Neural crest cell (in vitro differentiated cells): ENCODE measurements at regions not wholly inside any gene's neighbourhood (a gene's known extent, or its start where the extent isn't known, plus 50 kb on each side); places are given as distances from the start of the nearest gene placed in this dataset.
"Not testable (repeated sequence)": the region's sequence is repeated elsewhere in the genome, so short reads cannot be mapped to it uniquely, and the experiment has no call there.

Source experiments
- DNase-seq: peaks from one replicate; pipeline ENCODE4 v3.0.0; 2021; ENCODE audit warnings: low read depth, mixed read lengths, low spot score
- H3K27ac Mint-ChIP-seq: one replicate; pipeline ENCODE4 v1.8.0; 2021; ENCODE audit warnings: mild to moderate bottlenecking, mixed read lengths; ENCODE audit not compliant: unreplicated experiment
- H3K27me3 Mint-ChIP-seq: 2 replicates; pipeline ENCODE4 v1.8.0; 2021; ENCODE audit warnings: low read depth, mild to moderate bottlenecking, mixed read lengths
- H3K36me3 Mint-ChIP-seq: 2 replicates; pipeline ENCODE4 v1.8.0; 2021; ENCODE audit warnings: low read depth, mild to moderate bottlenecking, mixed read lengths
- H3K4me1 Mint-ChIP-seq: 2 replicates; pipeline ENCODE4 v1.8.0; 2021; ENCODE audit warnings: mixed read lengths
- H3K4me3 Mint-ChIP-seq: one replicate; pipeline ENCODE4 v1.8.0; 2021; ENCODE audit warnings: mild to moderate bottlenecking, mixed read lengths
- H3K9me3 Mint-ChIP-seq: 2 replicates; pipeline ENCODE4 v1.8.0; 2021; ENCODE audit warnings: mixed read lengths
- CTCF ChIP-seq: fragments of 200-600 bp; sonication (generic); conservative IDR thresholded peaks from 2 replicates; pipeline ENCODE4 v1.5.0; 2021; ENCODE audit warnings: antibody characterized with exemption, mild to moderate bottlenecking

- DNase-seq: no peak
- Mint-ChIP-seq H3K27ac (no peak overlapping the region), H3K27me3 (no peaks in the 10 kb centered on the region), H3K4me3 (no peak overlapping the region), H3K36me3 (no peaks in the 10 kb centered on the region), H3K4me1 (no peaks in the 10 kb centered on the region), H3K9me3 (peaks cover 7% of the 10 kb centered on the region)
- TF ChIP-seq CTCF: no peak
Measured at GRCh38 chrX:138082251-138082650, 516.3 kb downstream of the ZIC3 start.

- Mint-ChIP-seq H3K4me1 (no peaks in the 10 kb centered on the region), H3K4me3 (no peak overlapping the region), H3K9me3 (peaks cover 7% of the 10 kb centered on the region), H3K27me3 (no peaks in the 10 kb centered on the region), H3K36me3 (no peaks in the 10 kb centered on the region), H3K27ac (no peak overlapping the region)
- TF ChIP-seq CTCF: no peak
- no peak for DNase-seq
Measured at GRCh38 chrX:138082896-138083295, 517.0 kb downstream of the ZIC3 start.

GRCh38 chrX:138110910-138111309 lies 545.0 kb downstream of the ZIC3 start:
- not testable (repeated sequence) for H3K27ac Mint-ChIP-seq, H3K9me3 Mint-ChIP-seq, H3K4me1 Mint-ChIP-seq, H3K4me3 Mint-ChIP-seq, DNase-seq, H3K36me3 Mint-ChIP-seq, H3K27me3 Mint-ChIP-seq

GRCh38 chrX:138127314-138127713 lies 561.4 kb downstream of the ZIC3 start:
- H3K4me3 Mint-ChIP-seq: no peak overlapping the region
- H3K9me3 Mint-ChIP-seq: no peaks in the 10 kb centered on the region
- TF ChIP-seq CTCF: no peak
- no peak for DNase-seq
- H3K36me3 Mint-ChIP-seq: no peaks in the 10 kb centered on the region
- no peak overlapping the region for H3K27ac Mint-ChIP-seq
- no peaks in the 10 kb centered on the region for H3K27me3 Mint-ChIP-seq
- no peaks in the 10 kb centered on the region for H3K4me1 Mint-ChIP-seq

- H3K4me1 Mint-ChIP-seq: no peaks in the 10 kb centered on the region
- H3K9me3 Mint-ChIP-seq: no peaks in the 10 kb centered on the region
- no peak overlapping the region for H3K27ac Mint-ChIP-seq
- no peaks in the 10 kb centered on the region for H3K27me3 Mint-ChIP-seq
- TF ChIP-seq CTCF: peak; percentile 69
- DNase-seq: peak; percentile 16
- H3K4me3 Mint-ChIP-seq: no peak overlapping the region
- no peaks in the 10 kb centered on the region for H3K36me3 Mint-ChIP-seq
Measured at GRCh38 chrX:138128027-138128671, 562.2 kb downstream of the ZIC3 start.

GRCh38 chrX:138150709-138151108 lies 560.8 kb downstream of the FGF13 start:
- no peaks in the 10 kb centered on the region for H3K36me3 Mint-ChIP-seq
- peak; percentile 45 for TF ChIP-seq CTCF
- no peaks in the 10 kb centered on the region for H3K27me3 Mint-ChIP-seq
- no peaks in the 10 kb centered on the region for H3K4me1 Mint-ChIP-seq
- no peak overlapping the region for H3K4me3 Mint-ChIP-seq
- H3K27ac Mint-ChIP-seq: no peak overlapping the region
- peaks cover 5% of the 10 kb centered on the region for H3K9me3 Mint-ChIP-seq
- DNase-seq: no peak
